Mammary epithelial cell (primary cell): ENCODE measurements at regions not wholly inside any gene's neighbourhood (a gene's known extent, or its start where the extent isn't known, plus 50 kb on each side); places are given as distances from the start of the nearest gene placed in this dataset.

Experiments used
- EZH2 ChIP-seq: IDR thresholded peaks from 2 replicates; pipeline ENCODE4 v1.6.1; 2012; ENCODE audit warnings: low read length, inconsistent platforms, borderline replicate concordance
- TF ChIP-seq, protein P1 (sequence below), 2 donors: IDR thresholded peaks in 1 of 2; conservative IDR thresholded peaks in 1 of 2; 2 replicates each; pipeline ENCODE4 v1.5.1; 2011 to 2012; ENCODE audit warnings: inconsistent platforms in 2 of 2, low read length in 2 of 2, mild to moderate bottlenecking in 2 of 2, control low read depth in 1 of 2, low read depth in 1 of 2; ENCODE audit not compliant: insufficient read depth in 1 of 2; ENCODE audit errors: extremely low read depth in 1 of 2

DNA sequence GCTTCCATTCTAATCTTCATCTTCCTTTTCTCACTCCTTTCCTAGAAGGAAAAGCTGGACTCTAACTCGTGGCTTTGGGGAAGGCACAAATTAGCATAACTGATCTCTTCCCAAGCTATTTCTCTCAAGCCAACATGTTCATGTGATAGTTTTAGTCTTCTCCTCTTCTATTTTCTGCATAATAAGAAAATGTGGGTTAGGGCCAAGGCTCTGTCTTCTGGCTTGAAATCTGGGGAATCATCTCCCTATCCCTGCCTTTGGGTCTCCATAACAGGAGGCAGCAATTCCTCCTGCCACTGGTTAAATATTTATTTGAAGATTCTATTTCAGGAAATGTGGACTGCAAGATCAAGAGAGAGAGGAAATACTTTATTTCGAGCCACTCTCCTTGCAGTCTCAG, 1669.6 kb downstream of the MAT2B start:
- TF ChIP-seq, protein P1, sequence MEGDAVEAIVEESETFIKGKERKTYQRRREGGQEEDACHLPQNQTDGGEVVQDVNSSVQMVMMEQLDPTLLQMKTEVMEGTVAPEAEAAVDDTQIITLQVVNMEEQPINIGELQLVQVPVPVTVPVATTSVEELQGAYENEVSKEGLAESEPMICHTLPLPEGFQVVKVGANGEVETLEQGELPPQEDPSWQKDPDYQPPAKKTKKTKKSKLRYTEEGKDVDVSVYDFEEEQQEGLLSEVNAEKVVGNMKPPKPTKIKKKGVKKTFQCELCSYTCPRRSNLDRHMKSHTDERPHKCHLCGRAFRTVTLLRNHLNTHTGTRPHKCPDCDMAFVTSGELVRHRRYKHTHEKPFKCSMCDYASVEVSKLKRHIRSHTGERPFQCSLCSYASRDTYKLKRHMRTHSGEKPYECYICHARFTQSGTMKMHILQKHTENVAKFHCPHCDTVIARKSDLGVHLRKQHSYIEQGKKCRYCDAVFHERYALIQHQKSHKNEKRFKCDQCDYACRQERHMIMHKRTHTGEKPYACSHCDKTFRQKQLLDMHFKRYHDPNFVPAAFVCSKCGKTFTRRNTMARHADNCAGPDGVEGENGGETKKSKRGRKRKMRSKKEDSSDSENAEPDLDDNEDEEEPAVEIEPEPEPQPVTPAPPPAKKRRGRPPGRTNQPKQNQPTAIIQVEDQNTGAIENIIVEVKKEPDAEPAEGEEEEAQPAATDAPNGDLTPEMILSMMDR (conservative IDR thresholded peaks at IDR 0.05 in 1 of 2, IDR thresholded peaks at IDR 0.05 in 1 of 2; ENCODE audit: extremely low read depth in 1 of 2, insufficient read depth in 1 of 2, low read depth in 1 of 2, low read length in 2 of 2): no peak
- TF ChIP-seq EZH2: no peak
